WTC11 (cell line): ENCODE measurements at regions not wholly inside any gene's neighbourhood (a gene's known extent, or its start where the extent isn't known, plus 50 kb on each side); places are given as distances from the start of the nearest gene placed in this dataset.

Experiments used
- ESRRA ChIP-seq: sonication (generic); formaldehyde crosslinking; IDR thresholded peaks from 2 replicates; pipeline ENCODE4 v1.8.1; 2022; ENCODE audit warnings: mild to moderate bottlenecking, missing genetic modification reagents, borderline replicate concordance
- GABPB1 ChIP-seq: sonication (generic); formaldehyde crosslinking; IDR thresholded peaks from 2 replicates; pipeline ENCODE4 v1.8.1; 2023; ENCODE audit warnings: mild to moderate bottlenecking, missing genetic modification reagents
- HMGA2 ChIP-seq: fragments of 250-450 bp; sonication (Bioruptor Pico); IDR thresholded peaks from 2 replicates; pipeline ENCODE4 v1.4.0; 2021; ENCODE audit warnings: mild to moderate bottlenecking, moderate library complexity
- JUN ChIP-seq: sonication (generic); formaldehyde crosslinking; IDR thresholded peaks from 2 replicates; pipeline ENCODE4 v1.8.0; 2023; ENCODE audit warnings: mild to moderate bottlenecking, missing genetic modification reagents
- NFE2L1 ChIP-seq: sonication (generic); formaldehyde crosslinking; IDR thresholded peaks from 2 replicates; pipeline ENCODE4 v1.8.1; 2023; ENCODE audit warnings: missing genetic modification reagents
- SP1 ChIP-seq: sonication (generic); formaldehyde crosslinking; conservative IDR thresholded peaks from 2 replicates; pipeline ENCODE4 v1.8.1; 2022; ENCODE audit warnings: missing genetic modification reagents
- TEAD4 ChIP-seq: sonication (generic); formaldehyde crosslinking; IDR thresholded peaks from 2 replicates; pipeline ENCODE4 v1.8.0; 2022; ENCODE audit warnings: mild to moderate bottlenecking, missing genetic modification reagents
- TF ChIP-seq, protein P1 (sequence below): fragments of 200-600 bp; IDR thresholded peaks from 2 replicates; pipeline ENCODE4 v1.8.0; 2022; ENCODE audit warnings: antibody characterized with exemption
- TF ChIP-seq, protein P2 (sequence below): sonication (generic); formaldehyde crosslinking; IDR thresholded peaks from 2 replicates; pipeline ENCODE4 v1.8.0; 2022; ENCODE audit warnings: mild to moderate bottlenecking, missing genetic modification reagents
- TF ChIP-seq, protein P3 (sequence below): fragments of 250-450 bp; sonication (Bioruptor Pico); conservative IDR thresholded peaks from 2 replicates; pipeline ENCODE4 v1.9.0; 2021; ENCODE audit warnings: mild to moderate bottlenecking
- TF ChIP-seq, protein P4 (sequence below): sonication (generic); formaldehyde crosslinking; IDR thresholded peaks from 2 replicates; pipeline ENCODE4 v1.8.1; 2023; ENCODE audit warnings: mild to moderate bottlenecking, moderate library complexity, missing genetic modification reagents
- TF ChIP-seq, protein P5 (sequence below): sonication (generic); formaldehyde crosslinking; IDR thresholded peaks from 2 replicates; pipeline ENCODE4 v1.8.0; 2023; ENCODE audit warnings: mild to moderate bottlenecking, missing genetic modification reagents

DNA sequence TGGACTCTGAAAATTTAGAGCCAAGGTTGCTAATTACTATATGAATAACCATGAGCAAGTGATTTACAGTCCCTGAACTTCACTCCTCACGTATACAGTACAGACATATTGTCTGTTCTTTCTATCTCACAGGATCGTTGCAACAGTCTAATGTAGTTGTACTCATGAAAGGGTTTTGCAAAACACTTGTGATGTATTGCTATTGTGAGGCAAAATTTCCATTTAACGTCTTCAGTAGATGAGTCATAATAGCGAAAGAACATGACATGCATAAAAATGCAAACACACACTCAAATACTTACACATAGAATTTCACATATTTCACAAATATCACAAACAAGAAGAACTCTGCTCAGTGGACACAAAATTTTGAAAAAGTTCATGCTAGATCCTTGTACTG is 134.6 kb upstream of the TRPC6 start:
- TF ChIP-seq HMGA2 (no peak), ESRRA (CRISPR knock-in tag) (no peak), SP1 (CRISPR knock-in tag) (no peak), JUN (no peak), TEAD4 (no peak), GABPB1 (no peak), NFE2L1 (CRISPR knock-in tag) (no peak)
- TF ChIP-seq, protein P1, sequence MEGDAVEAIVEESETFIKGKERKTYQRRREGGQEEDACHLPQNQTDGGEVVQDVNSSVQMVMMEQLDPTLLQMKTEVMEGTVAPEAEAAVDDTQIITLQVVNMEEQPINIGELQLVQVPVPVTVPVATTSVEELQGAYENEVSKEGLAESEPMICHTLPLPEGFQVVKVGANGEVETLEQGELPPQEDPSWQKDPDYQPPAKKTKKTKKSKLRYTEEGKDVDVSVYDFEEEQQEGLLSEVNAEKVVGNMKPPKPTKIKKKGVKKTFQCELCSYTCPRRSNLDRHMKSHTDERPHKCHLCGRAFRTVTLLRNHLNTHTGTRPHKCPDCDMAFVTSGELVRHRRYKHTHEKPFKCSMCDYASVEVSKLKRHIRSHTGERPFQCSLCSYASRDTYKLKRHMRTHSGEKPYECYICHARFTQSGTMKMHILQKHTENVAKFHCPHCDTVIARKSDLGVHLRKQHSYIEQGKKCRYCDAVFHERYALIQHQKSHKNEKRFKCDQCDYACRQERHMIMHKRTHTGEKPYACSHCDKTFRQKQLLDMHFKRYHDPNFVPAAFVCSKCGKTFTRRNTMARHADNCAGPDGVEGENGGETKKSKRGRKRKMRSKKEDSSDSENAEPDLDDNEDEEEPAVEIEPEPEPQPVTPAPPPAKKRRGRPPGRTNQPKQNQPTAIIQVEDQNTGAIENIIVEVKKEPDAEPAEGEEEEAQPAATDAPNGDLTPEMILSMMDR = no peak
- TF ChIP-seq, protein P2, sequence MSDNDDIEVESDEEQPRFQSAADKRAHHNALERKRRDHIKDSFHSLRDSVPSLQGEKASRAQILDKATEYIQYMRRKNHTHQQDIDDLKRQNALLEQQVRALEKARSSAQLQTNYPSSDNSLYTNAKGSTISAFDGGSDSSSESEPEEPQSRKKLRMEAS (CRISPR knock-in tag) = no peak
- TF ChIP-seq, protein P3, sequence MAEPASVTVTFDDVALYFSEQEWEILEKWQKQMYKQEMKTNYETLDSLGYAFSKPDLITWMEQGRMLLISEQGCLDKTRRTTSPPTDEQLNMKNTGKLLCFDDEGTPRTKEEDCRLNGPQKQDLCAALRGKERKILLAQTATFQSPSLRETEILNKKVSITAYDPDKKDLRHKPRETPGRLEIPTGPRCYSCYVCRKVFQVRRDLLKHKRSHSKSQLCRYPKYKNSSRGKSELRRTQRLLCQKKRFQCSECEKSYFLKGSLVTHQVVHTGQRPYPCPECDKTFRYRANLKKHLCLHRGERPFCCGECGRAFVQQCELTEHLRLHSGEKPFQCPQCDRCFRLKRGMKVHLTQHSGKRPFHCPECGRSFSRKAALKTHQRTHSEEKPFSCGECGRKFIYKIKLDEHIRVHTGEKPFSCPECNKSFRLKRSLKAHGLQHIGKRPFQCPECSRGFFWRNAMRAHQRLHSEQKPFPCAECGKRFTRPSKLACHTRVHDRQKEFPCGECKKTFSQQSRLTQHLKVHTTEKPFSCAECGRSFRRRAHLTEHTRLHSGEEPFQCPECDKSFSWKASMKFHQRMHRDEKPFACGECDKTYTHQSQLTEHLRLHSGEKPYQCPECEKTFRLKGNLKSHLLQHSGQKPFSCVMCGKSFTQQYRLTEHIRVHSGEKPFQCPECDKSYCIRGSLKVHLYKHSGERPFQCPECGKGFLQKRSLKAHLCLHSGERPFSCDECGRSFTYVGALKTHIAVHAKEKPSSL (CRISPR knock-in tag) = no peak
- TF ChIP-seq, protein P4, sequence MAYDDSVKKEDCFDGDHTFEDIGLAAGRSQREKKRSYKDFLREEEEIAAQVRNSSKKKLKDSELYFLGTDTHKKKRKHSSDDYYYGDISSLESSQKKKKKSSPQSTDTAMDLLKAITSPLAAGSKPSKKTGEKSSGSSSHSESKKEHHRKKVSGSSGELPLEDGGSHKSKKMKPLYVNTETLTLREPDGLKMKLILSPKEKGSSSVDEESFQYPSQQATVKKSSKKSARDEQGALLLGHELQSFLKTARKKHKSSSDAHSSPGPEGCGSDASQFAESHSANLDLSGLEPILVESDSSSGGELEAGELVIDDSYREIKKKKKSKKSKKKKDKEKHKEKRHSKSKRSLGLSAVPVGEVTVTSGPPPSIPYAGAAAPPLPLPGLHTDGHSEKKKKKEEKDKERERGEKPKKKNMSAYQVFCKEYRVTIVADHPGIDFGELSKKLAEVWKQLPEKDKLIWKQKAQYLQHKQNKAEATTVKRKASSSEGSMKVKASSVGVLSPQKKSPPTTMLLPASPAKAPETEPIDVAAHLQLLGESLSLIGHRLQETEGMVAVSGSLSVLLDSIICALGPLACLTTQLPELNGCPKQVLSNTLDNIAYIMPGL (CRISPR knock-in tag) = no peak
- TF ChIP-seq, protein P5, sequence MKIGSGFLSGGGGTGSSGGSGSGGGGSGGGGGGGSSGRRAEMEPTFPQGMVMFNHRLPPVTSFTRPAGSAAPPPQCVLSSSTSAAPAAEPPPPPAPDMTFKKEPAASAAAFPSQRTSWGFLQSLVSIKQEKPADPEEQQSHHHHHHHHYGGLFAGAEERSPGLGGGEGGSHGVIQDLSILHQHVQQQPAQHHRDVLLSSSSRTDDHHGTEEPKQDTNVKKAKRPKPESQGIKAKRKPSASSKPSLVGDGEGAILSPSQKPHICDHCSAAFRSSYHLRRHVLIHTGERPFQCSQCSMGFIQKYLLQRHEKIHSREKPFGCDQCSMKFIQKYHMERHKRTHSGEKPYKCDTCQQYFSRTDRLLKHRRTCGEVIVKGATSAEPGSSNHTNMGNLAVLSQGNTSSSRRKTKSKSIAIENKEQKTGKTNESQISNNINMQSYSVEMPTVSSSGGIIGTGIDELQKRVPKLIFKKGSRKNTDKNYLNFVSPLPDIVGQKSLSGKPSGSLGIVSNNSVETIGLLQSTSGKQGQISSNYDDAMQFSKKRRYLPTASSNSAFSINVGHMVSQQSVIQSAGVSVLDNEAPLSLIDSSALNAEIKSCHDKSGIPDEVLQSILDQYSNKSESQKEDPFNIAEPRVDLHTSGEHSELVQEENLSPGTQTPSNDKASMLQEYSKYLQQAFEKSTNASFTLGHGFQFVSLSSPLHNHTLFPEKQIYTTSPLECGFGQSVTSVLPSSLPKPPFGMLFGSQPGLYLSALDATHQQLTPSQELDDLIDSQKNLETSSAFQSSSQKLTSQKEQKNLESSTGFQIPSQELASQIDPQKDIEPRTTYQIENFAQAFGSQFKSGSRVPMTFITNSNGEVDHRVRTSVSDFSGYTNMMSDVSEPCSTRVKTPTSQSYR (CRISPR knock-in tag) = no peak
